ENCODE measurements at regions not wholly inside any gene's neighbourhood (a gene's known extent, or its start where the extent isn't known, plus 50 kb on each side); places are given as distances from the start of the nearest gene placed in this dataset.

GRCh38 chr10:121041499-121041898 is 190.3 kb downstream of the WDR11 start:
- DNase-seq, result no peak

GRCh38 chr10:121041906-121042305 is 190.7 kb downstream of the WDR11 start:
- DNase-seq, result no peak

- no peak for DNase-seq
These were observed 191.2 kb downstream of the WDR11 start for GRCh38 chr10:121042342-121042741.

GRCh38 chr10:121043124-121043849 is 192.1 kb downstream of the WDR11 start:
- no peak for DNase-seq

DNA sequence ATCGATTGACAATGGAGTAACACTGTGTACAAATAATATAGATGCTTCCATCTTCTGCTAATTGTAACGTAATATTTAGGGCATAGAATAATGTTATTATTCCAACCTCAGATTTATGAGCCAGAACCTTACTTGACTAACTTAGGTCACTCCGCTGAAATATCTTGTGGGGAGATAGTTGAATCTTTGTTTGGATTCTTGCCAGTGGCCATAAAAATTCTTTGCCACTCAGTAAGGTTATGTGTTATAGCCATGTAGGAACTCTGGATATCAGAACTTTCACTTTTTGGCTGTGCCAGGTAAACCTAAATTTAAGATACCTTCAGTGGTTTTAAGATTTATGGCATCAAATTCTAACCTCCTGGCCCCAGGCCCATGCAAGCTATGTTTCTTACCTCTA is 197.6 kb downstream of the WDR11 start:
- DNase-seq, result no peak

DNA sequence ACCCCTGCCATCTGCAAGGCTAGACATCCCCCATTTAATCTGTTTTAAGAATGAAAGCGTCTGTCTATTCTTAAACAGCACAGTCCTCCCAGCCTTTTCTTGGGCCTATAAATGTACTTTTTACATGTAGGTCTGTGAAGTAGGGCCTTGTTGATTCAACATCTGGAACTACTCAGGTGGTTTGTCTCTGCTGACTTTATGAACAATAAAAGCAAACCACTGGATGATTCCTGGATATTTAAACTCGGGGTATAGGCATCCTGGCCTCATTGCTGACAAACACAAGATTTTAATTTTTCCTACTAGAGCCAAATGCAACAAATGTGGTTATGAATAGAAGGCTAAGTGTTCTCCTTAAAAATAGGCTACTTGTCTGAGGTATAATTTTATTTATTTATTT is 198.3 kb downstream of the WDR11 start:
- DNase-seq, result no peak

DNA sequence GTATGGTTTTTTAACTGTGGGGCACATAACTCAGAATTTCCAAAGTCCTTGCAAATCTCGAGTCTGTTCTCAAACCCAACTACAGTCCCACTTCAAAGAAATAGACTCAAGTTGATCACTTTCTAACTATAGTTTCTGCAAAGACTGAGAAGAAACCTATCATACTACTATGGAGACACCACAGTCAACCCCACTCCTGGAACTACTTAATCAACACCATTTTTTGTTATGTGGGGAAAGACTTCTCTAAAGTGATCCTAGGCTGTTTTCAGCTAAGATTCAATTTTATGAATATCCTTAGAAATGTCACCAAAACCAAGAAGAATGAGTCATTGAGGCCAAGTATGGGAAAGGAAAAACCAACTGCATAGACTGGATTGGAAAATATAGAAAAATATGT is 198.8 kb downstream of the WDR11 start:
- no peak for DNase-seq

DNA sequence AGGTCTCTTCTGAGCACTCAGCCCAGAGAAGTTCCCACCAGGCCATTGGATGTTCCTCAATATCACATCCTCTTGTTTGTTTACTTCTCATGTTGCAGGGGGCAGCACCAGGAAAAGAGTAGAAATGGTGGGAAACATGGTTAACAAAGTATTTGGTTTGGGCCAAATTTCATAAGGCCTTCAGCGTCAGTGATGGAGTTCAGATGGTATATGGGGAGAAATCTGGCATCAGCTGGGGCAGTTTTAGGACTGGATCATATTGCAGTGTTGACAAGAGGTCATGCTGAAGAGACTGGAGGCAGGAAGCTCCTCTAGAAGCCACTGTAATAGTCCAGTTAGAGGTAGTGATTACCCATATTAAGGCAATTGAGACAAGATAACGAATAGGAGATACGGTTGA is 200.0 kb downstream of the WDR11 start:
- DNase-seq, result no peak

- DNase-seq, result no peak
These were observed 200.6 kb downstream of the WDR11 start for GRCh38 chr10:121051696-121052279.

- no peak for DNase-seq
These were observed 202.0 kb downstream of the WDR11 start for GRCh38 chr10:121053151-121053550.

- no peak for DNase-seq
These were observed 203.7 kb downstream of the WDR11 start for GRCh38 chr10:121054874-121055273.

GRCh38 chr10:121057269-121057668 is 206.1 kb downstream of the WDR11 start:
- no peak for DNase-seq

DNA sequence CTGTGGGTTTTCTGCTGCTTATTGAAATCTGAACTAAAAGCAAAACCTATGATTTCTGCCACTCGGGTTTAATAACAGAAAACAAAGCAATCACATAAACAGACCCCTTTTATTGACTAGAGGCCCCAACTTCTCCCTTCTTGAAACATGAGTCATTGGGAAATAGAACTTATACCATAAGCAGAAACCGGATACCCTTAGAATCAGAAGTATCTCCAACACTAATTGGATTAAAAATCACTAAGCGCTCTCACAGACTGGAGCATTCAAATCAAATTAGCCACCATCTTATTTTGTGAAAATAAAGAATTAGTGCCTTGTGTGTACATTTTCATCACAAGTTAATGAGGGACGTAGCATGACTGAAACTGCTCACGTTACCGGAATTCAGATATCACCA is 206.9 kb downstream of the WDR11 start:
- no peak for DNase-seq

GRCh38 chr10:121059351-121059750 is 208.2 kb downstream of the WDR11 start:
- no peak for DNase-seq

GRCh38 chr10:121062115-121062514 is 211.0 kb downstream of the WDR11 start:
- DNase-seq, result no peak

GRCh38 chr10:121063744-121064143 is 212.6 kb downstream of the WDR11 start:
- DNase-seq, result no peak

GRCh38 chr10:121064491-121064890 is 213.3 kb downstream of the WDR11 start:
- no peak for DNase-seq

GRCh38 chr10:121065330-121065729 is 214.2 kb downstream of the WDR11 start:
- no peak for DNase-seq

- DNase-seq, result no peak
These were observed 218.1 kb downstream of the WDR11 start for GRCh38 chr10:121069061-121069850.

- peak; percentile 14 for DNase-seq
These were observed 219.3 kb downstream of the WDR11 start for GRCh38 chr10:121070275-121071070.

DNA sequence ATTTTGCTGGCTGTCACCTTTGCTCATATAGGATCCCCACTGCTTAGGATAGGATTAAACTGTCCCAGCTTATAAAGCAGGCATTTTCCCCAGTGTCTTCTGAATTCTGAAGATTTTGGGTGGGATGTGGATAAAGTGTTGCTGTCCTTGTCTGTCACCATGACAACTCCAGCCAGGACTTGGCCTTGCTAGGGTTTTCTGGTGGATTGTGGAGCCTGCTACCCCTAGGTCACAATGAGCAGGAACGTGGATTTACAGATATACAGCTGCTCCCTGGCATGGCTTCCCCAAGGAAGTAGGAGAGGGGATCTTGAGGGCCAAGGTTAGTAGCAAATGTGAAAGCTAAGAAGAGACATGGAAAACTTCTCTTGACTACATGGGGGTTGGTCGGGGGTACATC is 220.7 kb downstream of the WDR11 start:
- DNase-seq, result no peak

DNA sequence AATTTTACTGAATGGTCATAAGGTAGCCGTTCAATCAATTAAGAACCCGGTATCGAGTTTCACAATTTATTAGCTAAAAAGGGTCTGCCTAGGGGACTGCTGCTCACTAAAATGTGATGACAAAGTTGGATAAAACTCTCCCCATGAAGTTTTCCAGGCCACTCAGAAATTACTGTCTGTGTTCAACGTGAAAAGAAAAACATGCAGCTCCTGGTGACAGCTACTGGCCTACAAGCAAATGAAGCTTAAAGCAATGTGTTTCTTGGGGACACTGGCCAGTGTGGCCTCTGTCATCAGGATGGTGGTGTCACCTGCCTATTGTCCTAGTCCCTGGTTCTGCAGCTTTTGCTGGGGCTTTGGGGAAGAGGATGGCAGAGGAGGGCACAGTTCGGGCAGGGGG is 222.6 kb downstream of the WDR11 start:
- no peak for DNase-seq

Data from NCI-H345 (cell line).